GM21717 (cell line): ENCODE measurements at regions not wholly inside any gene's neighbourhood (a gene's known extent, or its start where the extent isn't known, plus 50 kb on each side); places are given as distances from the start of the nearest gene placed in this dataset.

Experiments used
- ATAC-seq: cut with Tn5 transposase; IDR thresholded peaks from one replicate; pipeline ENCODE4 v1.9.1; 2021; ENCODE audit warnings: mild to moderate bottlenecking, moderate library complexity; ENCODE audit not compliant: unreplicated experiment

- no peak for ATAC-seq
Observed at GRCh38 chr9:23153058-23153457, 673.0 kb downstream of the ELAVL2 start.

- no peak for ATAC-seq
Observed at GRCh38 chr9:23160491-23160890, 665.5 kb downstream of the ELAVL2 start.

GRCh38 chr9:23160952-23161469 is 665.0 kb downstream of the ELAVL2 start:
- no peak for ATAC-seq

- no peak for ATAC-seq
Observed at GRCh38 chr9:23162789-23163188, 663.3 kb downstream of the ELAVL2 start.

- ATAC-seq = no peak
Observed at GRCh38 chr9:23171479-23171878, 654.6 kb downstream of the ELAVL2 start.

GRCh38 chr9:23172206-23172605 is 653.8 kb downstream of the ELAVL2 start:
- ATAC-seq = no peak

GRCh38 chr9:23172979-23173637 is 652.9 kb downstream of the ELAVL2 start:
- no peak for ATAC-seq

GRCh38 chr9:23194281-23194680 is 631.8 kb downstream of the ELAVL2 start:
- no peak for ATAC-seq

- ATAC-seq = no peak
Observed at GRCh38 chr9:23215688-23216087, 610.4 kb downstream of the ELAVL2 start.

- no peak for ATAC-seq
Observed at GRCh38 chr9:23219471-23219870, 606.6 kb downstream of the ELAVL2 start.

- ATAC-seq = no peak
Observed at GRCh38 chr9:23220171-23220570, 605.9 kb downstream of the ELAVL2 start.

GRCh38 chr9:23220957-23221356 is 605.1 kb downstream of the ELAVL2 start:
- no peak for ATAC-seq

- no peak for ATAC-seq
Observed at GRCh38 chr9:23229890-23230317, 596.1 kb downstream of the ELAVL2 start.

- ATAC-seq = no peak
Observed at GRCh38 chr9:23232831-23233230, 593.2 kb downstream of the ELAVL2 start.

GRCh38 chr9:23243523-23243922 is 582.5 kb downstream of the ELAVL2 start:
- ATAC-seq = no peak

GRCh38 chr9:23245067-23245466 is 581.0 kb downstream of the ELAVL2 start:
- no peak for ATAC-seq

GRCh38 chr9:23254404-23255184 is 571.4 kb downstream of the ELAVL2 start:
- no peak for ATAC-seq

- no peak for ATAC-seq
Observed at GRCh38 chr9:23255346-23255745, 570.7 kb downstream of the ELAVL2 start.

- ATAC-seq = no peak
Observed at GRCh38 chr9:23258569-23258968, 567.5 kb downstream of the ELAVL2 start.

- no peak for ATAC-seq
Observed at GRCh38 chr9:23278561-23278960, 547.5 kb downstream of the ELAVL2 start.

- ATAC-seq = no peak
Observed at GRCh38 chr9:23287390-23287789, 538.6 kb downstream of the ELAVL2 start.

- ATAC-seq = no peak
Observed at GRCh38 chr9:23288545-23288944, 537.5 kb downstream of the ELAVL2 start.
